Fibroblast of skin of right quadriceps (primary cell): ENCODE measurements at regions not wholly inside any gene's neighbourhood (a gene's known extent, or its start where the extent isn't known, plus 50 kb on each side); places are given as distances from the start of the nearest gene placed in this dataset.

Experiments
- DNase-seq: peaks from one replicate; pipeline ENCODE4 v3.0.0-alpha.2; 2013

GRCh38 chr18:27619090-27619772, 434.1 kb upstream of the CHST9 start:
- DNase-seq, result no peak

GRCh38 chr18:27616324-27616723, 431.2 kb upstream of the CHST9 start:
- no peak for DNase-seq

GRCh38 chr18:27614951-27615844, 430.1 kb upstream of the CHST9 start:
- no peak for DNase-seq

GRCh38 chr18:27609221-27609620, 424.1 kb upstream of the CHST9 start:
- DNase-seq, result no peak

GRCh38 chr18:27608742-27609141, 423.6 kb upstream of the CHST9 start:
- DNase-seq, result no peak

GRCh38 chr18:27608174-27608573, 423.1 kb upstream of the CHST9 start:
- no peak for DNase-seq

- DNase-seq, result no peak
These were observed 421.6 kb upstream of the CHST9 start for GRCh38 chr18:27606741-27607140.

GRCh38 chr18:27605107-27605834, 420.2 kb upstream of the CHST9 start:
- peak; percentile 69 for DNase-seq

GRCh38 chr18:27604583-27604982, 419.5 kb upstream of the CHST9 start:
- DNase-seq, result peak; percentile 5

- no peak for DNase-seq
These were observed 417.0 kb upstream of the CHST9 start for GRCh38 chr18:27602092-27602491.

- no peak for DNase-seq
These were observed 415.1 kb upstream of the CHST9 start for GRCh38 chr18:27600245-27600644.

- DNase-seq, result peak; percentile 38
These were observed 414.2 kb upstream of the CHST9 start for GRCh38 chr18:27599202-27599829.

GRCh38 chr18:27595113-27595838, 410.2 kb upstream of the CHST9 start:
- no peak for DNase-seq

GRCh38 chr18:27585602-27586173, 400.6 kb upstream of the CHST9 start:
- no peak for DNase-seq

- no peak for DNase-seq
These were observed 398.4 kb upstream of the CHST9 start for GRCh38 chr18:27583466-27583865.

- peak; percentile 18 for DNase-seq
These were observed 397.8 kb upstream of the CHST9 start for GRCh38 chr18:27582760-27583412.

GRCh38 chr18:27581296-27581904, 396.3 kb upstream of the CHST9 start:
- DNase-seq, result no peak

- DNase-seq, result no peak
These were observed 394.3 kb upstream of the CHST9 start for GRCh38 chr18:27579364-27579763.

- no peak for DNase-seq
These were observed 392.6 kb upstream of the CHST9 start for GRCh38 chr18:27577752-27578151.

GRCh38 chr18:27577265-27577664, 392.2 kb upstream of the CHST9 start:
- no peak for DNase-seq

- no peak for DNase-seq
These were observed 382.3 kb upstream of the CHST9 start for GRCh38 chr18:27567434-27567833.
